Fibroblast of lung (primary cell): ENCODE measurements at regions not wholly inside any gene's neighbourhood (a gene's known extent, or its start where the extent isn't known, plus 50 kb on each side); places are given as distances from the start of the nearest gene placed in this dataset.

Source experiments
- EZH2 ChIP-seq: IDR thresholded peaks from 2 replicates; pipeline ENCODE4 v1.5.1; 2012; ENCODE audit warnings: low read length, control low read depth, mild to moderate bottlenecking; ENCODE audit errors: missing control alignments
- TF ChIP-seq, protein P1 (sequence below), 2 donors: IDR thresholded peaks in 1 of 2; conservative IDR thresholded peaks in 1 of 2; 1 replicate in 1 of 2; 2 replicates in 1 of 2; pipeline ENCODE4 v1.5.1; 2011 to 2012; ENCODE audit warnings: low read length in 2 of 2, control low read depth in 1 of 2, inconsistent platforms in 1 of 2, low read depth in 1 of 2, mild to moderate bottlenecking in 1 of 2

DNA sequence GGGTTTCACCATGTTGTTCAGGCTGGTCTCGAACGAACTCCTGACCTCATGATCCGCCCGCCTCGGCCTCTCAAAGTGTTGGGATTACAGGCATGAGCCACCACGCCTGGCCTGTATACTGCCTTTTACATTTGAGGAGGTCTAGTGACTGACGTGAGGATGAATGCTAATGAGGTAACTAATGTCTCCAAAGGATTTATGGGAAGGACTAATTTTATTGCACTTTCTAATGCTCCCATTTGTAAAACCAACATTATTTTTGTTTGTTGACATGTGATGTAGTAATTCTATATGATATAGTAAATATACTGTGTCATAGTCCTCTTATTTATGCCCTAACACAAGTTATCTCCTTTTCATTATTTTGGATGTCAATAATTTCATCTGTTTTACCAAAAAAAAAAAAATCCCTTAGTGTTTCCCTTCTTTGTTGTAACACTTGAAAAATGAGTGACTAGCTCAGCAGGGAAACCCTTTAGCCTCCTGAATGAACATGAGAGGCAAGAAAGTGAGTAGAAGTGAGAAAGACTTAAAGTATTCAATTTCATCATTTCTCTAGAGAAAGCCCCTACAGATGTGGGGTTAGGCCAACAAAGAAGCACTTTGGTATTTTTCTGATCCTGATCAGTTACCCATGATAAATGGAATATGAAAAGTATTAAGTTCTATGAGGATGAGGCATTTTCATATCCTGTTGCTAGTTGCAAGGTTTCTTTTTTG is 596.9 kb upstream of the PCDH15 start:
- TF ChIP-seq, protein P1, sequence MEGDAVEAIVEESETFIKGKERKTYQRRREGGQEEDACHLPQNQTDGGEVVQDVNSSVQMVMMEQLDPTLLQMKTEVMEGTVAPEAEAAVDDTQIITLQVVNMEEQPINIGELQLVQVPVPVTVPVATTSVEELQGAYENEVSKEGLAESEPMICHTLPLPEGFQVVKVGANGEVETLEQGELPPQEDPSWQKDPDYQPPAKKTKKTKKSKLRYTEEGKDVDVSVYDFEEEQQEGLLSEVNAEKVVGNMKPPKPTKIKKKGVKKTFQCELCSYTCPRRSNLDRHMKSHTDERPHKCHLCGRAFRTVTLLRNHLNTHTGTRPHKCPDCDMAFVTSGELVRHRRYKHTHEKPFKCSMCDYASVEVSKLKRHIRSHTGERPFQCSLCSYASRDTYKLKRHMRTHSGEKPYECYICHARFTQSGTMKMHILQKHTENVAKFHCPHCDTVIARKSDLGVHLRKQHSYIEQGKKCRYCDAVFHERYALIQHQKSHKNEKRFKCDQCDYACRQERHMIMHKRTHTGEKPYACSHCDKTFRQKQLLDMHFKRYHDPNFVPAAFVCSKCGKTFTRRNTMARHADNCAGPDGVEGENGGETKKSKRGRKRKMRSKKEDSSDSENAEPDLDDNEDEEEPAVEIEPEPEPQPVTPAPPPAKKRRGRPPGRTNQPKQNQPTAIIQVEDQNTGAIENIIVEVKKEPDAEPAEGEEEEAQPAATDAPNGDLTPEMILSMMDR (conservative IDR thresholded peaks at IDR 0.05 in 1 of 2, IDR thresholded peaks at IDR 0.05 in 1 of 2; ENCODE audit: low read depth in 1 of 2, low read length in 2 of 2) = no peak
- TF ChIP-seq EZH2 = no peak
